Colonic mucosa (tissue), 4 donors: ENCODE measurements at regions not wholly inside any gene's neighbourhood (a gene's known extent, or its start where the extent isn't known, plus 50 kb on each side); places are given as distances from the start of the nearest gene placed in this dataset.

Experiments used
- DNase-seq: peaks from one replicate; pipeline ENCODE4 v3.0.0-alpha.2; 2020
- H3K27ac ChIP-seq: fragments of 200-600 bp; one replicate; pipeline ENCODE4 v1.8.0; 2021
- H3K27me3 ChIP-seq: fragments of 200-600 bp; one replicate; pipeline ENCODE4 v1.8.0; 2021
- H3K36me3 ChIP-seq: fragments of 200-600 bp; one replicate; pipeline ENCODE4 v1.8.0; 2021
- H3K4me1 ChIP-seq: fragments of 200-600 bp; one replicate; pipeline ENCODE4 v1.8.0; 2021; ENCODE audit warnings: mild to moderate bottlenecking
- H3K4me3 ChIP-seq: fragments of 200-600 bp; one replicate; pipeline ENCODE4 v1.8.0; 2021
- H3K9ac ChIP-seq, 2 donors: one replicate each; pipeline ENCODE4 v1.7.0; 2013; ENCODE audit warnings: control low read depth in 2 of 2, low read depth in 2 of 2, low read length in 2 of 2
- H3K9me3 ChIP-seq: fragments of 200-600 bp; one replicate; pipeline ENCODE4 v1.8.0; 2021
- intact Hi-C: fragments of 100-400 bp; cut with DNase I; formaldehyde crosslinking; loops from one replicate; pipeline ENCODE4 v1.14.1; 2022
- TF ChIP-seq, protein P1 (sequence below): fragments of 200-600 bp; IDR thresholded peaks from one replicate; pipeline ENCODE4 v1.8.0; 2022; ENCODE audit warnings: antibody characterized with exemption, mild to moderate bottlenecking
- donor health status: healthy.
- donor health status: DM: no; HTN: no; CAD: no.
- donor health status: DM: no; HTN: no; CAD: no.

DNA sequence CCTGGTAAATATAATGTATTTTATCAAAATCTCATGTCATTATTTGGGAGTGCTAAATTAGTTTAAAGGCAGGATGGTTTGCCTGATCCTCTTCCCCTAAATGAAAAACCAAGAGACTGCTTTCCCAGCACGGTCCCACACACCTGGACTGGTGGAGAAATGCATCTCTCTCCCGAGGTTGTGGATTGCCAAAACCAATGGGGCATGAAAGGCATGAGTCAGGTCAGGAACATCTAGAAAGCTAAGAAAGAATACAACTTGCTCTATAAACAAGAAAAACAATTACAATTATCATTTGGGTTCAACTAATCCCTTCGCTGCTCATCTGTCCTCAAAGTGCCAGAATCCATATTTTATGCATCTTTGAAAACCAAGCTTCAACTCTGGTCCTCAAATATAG, 308.3 kb upstream of the IRAK1BP1 start:
- Histone ChIP-seq H3K27ac (no peak overlapping the region), H3K9me3 (no peaks in the 10 kb centered on the region), H3K4me3 (no peak overlapping the region), H3K27me3 (no peaks in the 10 kb centered on the region), H3K4me1 (no peaks in the 10 kb centered on the region), H3K36me3 (no peaks in the 10 kb centered on the region), H3K9ac (no peak overlapping the region)
- intact Hi-C loops: no loop called here
- no peak for DNase-seq
- TF ChIP-seq, protein P1, sequence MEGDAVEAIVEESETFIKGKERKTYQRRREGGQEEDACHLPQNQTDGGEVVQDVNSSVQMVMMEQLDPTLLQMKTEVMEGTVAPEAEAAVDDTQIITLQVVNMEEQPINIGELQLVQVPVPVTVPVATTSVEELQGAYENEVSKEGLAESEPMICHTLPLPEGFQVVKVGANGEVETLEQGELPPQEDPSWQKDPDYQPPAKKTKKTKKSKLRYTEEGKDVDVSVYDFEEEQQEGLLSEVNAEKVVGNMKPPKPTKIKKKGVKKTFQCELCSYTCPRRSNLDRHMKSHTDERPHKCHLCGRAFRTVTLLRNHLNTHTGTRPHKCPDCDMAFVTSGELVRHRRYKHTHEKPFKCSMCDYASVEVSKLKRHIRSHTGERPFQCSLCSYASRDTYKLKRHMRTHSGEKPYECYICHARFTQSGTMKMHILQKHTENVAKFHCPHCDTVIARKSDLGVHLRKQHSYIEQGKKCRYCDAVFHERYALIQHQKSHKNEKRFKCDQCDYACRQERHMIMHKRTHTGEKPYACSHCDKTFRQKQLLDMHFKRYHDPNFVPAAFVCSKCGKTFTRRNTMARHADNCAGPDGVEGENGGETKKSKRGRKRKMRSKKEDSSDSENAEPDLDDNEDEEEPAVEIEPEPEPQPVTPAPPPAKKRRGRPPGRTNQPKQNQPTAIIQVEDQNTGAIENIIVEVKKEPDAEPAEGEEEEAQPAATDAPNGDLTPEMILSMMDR: no peak

DNA sequence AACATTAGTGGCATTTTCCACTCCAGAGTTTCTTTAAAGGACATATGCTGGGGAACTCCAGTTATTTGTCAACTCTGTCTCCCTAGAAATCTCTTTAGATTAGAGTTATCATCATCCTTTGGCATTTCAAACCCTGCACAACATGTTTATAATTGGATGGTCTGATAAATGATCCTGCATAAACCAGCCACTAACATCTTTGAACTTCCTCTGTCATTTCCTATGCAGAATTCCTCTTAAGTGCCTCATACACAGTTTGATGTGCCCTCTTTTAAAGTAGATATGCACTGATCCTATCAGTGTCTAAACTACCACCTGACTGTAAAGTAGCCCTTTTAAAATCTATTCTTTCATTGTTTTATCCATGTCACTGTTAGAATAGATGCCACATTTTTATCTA, 306.3 kb upstream of the IRAK1BP1 start:
- TF ChIP-seq, protein P1: no peak
- Histone ChIP-seq H3K9ac (no peak overlapping the region), H3K4me1 (no peaks in the 10 kb centered on the region), H3K9me3 (no peaks in the 10 kb centered on the region), H3K36me3 (no peaks in the 10 kb centered on the region), H3K4me3 (no peak overlapping the region), H3K27me3 (no peaks in the 10 kb centered on the region), H3K27ac (no peak overlapping the region)
- no peak for DNase-seq
- intact Hi-C loops: no loop called here

DNA sequence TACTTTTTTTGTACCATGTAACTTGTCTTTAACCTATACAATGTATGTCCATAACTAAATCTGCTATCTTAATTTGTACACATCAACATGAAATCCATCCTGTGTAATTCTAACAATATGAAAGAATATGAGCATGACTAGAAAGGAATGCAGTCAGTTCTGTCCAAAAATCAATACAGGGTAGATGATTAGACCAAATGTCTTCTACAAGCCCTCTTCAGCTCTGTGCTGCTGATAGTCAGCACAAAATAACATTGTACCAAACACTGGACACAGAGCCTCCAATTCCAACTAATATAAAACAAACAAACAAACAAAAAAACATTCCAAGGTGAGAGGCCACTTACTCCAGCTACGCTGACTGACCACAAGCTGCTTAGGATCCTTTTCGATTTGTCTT, 301.4 kb upstream of the IRAK1BP1 start:
- Histone ChIP-seq H3K4me3 (no peak overlapping the region), H3K9ac (no peak overlapping the region), H3K36me3 (no peaks in the 10 kb centered on the region), H3K4me1 (no peaks in the 10 kb centered on the region), H3K27ac (no peak overlapping the region), H3K27me3 (no peaks in the 10 kb centered on the region), H3K9me3 (no peaks in the 10 kb centered on the region)
- no peak for DNase-seq
- TF ChIP-seq, protein P1: no peak
- intact Hi-C loops: no loop called here

DNA sequence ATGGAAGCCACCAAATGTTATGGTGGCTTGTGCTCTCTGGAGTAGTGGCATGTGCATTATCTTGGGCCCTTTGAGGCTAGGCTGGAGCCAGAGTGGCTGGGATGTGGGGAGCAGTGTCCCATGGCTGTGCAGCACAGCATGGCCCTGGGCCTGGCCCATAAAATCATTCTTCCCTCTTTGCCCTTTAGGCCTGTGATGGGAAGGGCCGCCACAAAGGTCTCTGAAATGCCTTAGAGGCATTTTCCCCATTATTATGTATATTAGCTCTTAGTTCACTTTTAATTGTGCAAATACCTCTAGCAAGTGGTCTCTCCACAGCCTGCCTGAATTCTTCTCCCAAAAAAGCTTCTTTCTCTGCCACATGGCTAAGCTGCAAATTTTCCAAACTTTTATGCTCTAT, 297.3 kb upstream of the IRAK1BP1 start:
- no peak for DNase-seq
- Histone ChIP-seq H3K27ac (no peak overlapping the region), H3K36me3 (no peaks in the 10 kb centered on the region), H3K9ac (no peak overlapping the region), H3K9me3 (no peaks in the 10 kb centered on the region), H3K4me3 (no peak overlapping the region), H3K27me3 (no peaks in the 10 kb centered on the region), H3K4me1 (no peaks in the 10 kb centered on the region)
- intact Hi-C loops: no loop called here
- TF ChIP-seq, protein P1: no peak

DNA sequence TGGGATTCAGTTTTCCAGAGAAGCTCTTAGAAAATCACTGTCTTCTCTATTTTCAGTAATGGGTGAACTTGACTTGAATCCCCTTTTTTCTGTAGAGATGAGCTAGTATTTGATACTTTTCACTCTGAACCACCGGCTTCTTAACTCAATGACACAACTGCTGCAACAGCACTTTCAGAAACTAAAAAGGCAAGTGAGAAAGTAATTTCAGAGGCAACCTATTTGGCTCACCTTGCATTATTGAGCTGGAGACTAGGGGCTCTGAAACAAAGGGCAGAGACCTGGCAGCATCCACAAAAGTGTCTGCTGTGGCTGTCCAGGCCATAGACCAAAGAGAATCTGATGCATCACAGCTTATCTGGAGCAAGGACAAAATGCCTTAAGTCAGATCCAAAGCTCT, 289.8 kb upstream of the IRAK1BP1 start:
- Histone ChIP-seq H3K27me3 (no peaks in the 10 kb centered on the region), H3K27ac (no peak overlapping the region), H3K9ac (no peak overlapping the region), H3K4me1 (no peaks in the 10 kb centered on the region), H3K9me3 (no peaks in the 10 kb centered on the region), H3K4me3 (no peak overlapping the region), H3K36me3 (no peaks in the 10 kb centered on the region)
- no peak for DNase-seq
- intact Hi-C loops: no loop called here
- TF ChIP-seq, protein P1: no peak

DNA sequence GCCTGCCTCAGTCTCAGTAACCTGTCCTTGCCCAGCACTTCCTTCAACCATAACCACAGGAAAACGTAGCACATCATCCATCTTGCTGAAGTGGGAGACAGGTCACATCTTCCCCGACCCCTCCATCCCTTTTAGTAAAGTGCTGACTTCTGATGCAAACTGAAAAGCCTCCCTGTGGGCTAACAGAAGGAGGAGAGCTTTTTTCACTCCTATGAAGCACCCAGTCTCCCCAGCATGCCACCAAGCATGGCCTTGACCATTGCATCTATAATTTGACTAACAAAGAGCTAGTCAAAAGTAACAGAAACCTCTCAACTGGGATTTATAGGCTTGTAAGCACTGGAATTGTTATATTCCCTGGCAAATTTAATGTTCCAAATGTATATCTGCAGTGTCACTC, 288.9 kb upstream of the IRAK1BP1 start:
- Histone ChIP-seq H3K27me3 (no peaks in the 10 kb centered on the region), H3K9me3 (no peaks in the 10 kb centered on the region), H3K36me3 (no peaks in the 10 kb centered on the region), H3K9ac (no peak overlapping the region), H3K27ac (no peak overlapping the region), H3K4me3 (no peak overlapping the region), H3K4me1 (no peaks in the 10 kb centered on the region)
- DNase-seq: no peak
- intact Hi-C loops: no loop called here
- TF ChIP-seq, protein P1: no peak
